ENCODE measurements at regions not wholly inside any gene's neighbourhood (a gene's known extent, or its start where the extent isn't known, plus 50 kb on each side); places are given as distances from the start of the nearest gene placed in this dataset.

DNA sequence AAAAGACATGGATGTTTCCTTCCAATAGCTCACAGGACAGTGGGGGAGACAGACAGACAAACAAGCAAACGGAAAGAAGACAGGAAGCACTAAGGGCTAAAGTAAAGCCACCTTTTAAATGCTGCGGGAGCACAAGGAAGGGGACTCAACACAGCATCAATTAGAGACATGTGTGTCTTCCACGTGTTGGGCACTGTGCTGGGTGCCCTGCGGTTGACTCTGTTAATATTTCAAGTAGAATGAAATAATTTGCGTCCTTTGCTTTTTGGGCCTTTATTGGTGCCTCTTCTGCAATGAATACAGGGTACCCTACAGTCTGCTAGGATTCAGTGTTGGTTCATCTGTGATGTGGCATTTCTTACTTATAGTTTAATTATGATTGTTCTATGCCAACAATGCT is 90.9 kb upstream of the CPM start:
- peaks cover 9% of the 10 kb centered on the region for H3K9me3 ChIP-seq (replicated peaks)
- TF ChIP-seq, protein P1, sequence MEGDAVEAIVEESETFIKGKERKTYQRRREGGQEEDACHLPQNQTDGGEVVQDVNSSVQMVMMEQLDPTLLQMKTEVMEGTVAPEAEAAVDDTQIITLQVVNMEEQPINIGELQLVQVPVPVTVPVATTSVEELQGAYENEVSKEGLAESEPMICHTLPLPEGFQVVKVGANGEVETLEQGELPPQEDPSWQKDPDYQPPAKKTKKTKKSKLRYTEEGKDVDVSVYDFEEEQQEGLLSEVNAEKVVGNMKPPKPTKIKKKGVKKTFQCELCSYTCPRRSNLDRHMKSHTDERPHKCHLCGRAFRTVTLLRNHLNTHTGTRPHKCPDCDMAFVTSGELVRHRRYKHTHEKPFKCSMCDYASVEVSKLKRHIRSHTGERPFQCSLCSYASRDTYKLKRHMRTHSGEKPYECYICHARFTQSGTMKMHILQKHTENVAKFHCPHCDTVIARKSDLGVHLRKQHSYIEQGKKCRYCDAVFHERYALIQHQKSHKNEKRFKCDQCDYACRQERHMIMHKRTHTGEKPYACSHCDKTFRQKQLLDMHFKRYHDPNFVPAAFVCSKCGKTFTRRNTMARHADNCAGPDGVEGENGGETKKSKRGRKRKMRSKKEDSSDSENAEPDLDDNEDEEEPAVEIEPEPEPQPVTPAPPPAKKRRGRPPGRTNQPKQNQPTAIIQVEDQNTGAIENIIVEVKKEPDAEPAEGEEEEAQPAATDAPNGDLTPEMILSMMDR (IDR thresholded peaks at IDR 0.05; ENCODE audit: borderline replicate concordance): no peak
- no peak for DNase-seq
- no peaks in the 10 kb centered on the region for H3K4me1 ChIP-seq
- peaks cover 3% of the 10 kb centered on the region for H3K27me3 ChIP-seq (ENCODE audit: low read depth)
- H3K27ac ChIP-seq (replicated peaks): no peak overlapping the region
- no peak overlapping the region for H3K4me3 ChIP-seq
- no peaks in the 10 kb centered on the region for H3K36me3 ChIP-seq
- intact Hi-C loops (cut with micrococcal nuclease): no loop called here

DNA sequence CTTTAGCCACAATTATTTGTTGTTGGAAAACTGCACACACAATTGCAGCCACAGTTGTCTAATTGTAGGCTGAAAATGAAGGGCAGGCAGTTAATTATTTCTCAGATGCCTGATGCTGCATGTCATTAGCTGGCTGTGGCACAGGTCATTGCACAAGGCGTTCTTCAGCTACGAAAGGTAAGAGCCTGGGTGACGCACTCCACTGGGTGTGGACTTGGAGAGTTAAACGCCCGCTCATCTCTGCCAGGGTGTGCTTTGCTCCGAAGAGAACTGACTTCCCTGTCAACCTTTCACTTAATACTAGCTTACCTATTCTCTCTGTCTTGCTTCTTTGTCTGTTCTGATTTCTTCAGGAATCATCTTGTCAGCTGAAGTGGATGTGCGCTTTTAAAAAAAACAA is 91.4 kb upstream of the CPM start:
- Histone ChIP-seq H3K27me3 (ENCODE audit: low read depth) (peaks cover 3% of the 10 kb centered on the region), H3K4me3 (no peak overlapping the region), H3K9me3 (replicated peaks) (peaks cover 9% of the 10 kb centered on the region), H3K27ac (replicated peaks) (no peak overlapping the region), H3K36me3 (no peaks in the 10 kb centered on the region), H3K4me1 (no peaks in the 10 kb centered on the region)
- intact Hi-C loops (cut with micrococcal nuclease): no loop called here
- TF ChIP-seq, protein P1 (IDR thresholded peaks at IDR 0.05; ENCODE audit: borderline replicate concordance): no peak
- no peak for DNase-seq

DNA sequence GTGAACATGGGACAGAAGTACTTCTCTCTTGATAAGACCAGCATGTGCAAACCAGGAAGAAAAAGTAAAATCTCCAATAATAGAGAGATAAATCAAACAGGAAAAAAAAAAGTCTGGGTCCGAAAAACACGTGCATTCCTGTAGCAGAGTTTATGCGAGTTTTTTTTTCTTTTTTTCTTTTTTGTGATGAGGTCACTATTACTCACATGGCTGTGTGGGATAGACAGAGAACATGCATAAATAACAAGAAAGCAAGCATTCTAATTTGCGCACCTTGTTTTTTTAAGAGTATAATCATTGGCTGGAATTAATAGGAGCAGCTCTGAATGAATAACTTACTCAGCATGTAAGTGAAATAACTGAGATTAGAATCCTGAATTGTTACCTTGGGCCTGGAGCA is 91.9 kb upstream of the CPM start:
- H3K27me3 ChIP-seq (ENCODE audit: low read depth): peaks cover 3% of the 10 kb centered on the region
- no peaks in the 10 kb centered on the region for H3K36me3 ChIP-seq
- intact Hi-C loops (cut with micrococcal nuclease): no loop called here
- H3K9me3 ChIP-seq (replicated peaks): peaks cover 7% of the 10 kb centered on the region
- H3K4me1 ChIP-seq: no peaks in the 10 kb centered on the region
- no peak for DNase-seq
- TF ChIP-seq, protein P1 (IDR thresholded peaks at IDR 0.05; ENCODE audit: borderline replicate concordance): no peak
- no peak overlapping the region for H3K27ac ChIP-seq (replicated peaks)
- no peak overlapping the region for H3K4me3 ChIP-seq

DNA sequence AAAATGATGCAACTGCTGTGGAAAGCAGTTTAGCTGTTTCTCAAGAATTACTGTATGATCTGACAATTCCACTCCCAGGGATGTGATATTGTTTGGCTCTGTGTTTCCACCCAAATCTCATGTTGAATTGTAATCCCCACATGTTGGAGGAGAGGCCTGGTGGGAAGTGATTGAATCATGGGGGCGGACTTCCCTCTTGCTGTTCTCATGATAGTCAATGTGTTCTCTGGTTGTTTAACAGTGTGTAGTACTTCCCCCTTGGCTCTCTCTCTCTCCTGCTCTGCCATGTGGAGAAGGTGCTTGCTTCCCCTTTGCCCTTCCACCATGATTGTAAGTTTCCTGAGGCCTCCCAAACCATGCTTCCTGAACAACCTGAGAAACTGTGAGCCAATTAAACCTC is 93.4 kb upstream of the CPM start:
- H3K27ac ChIP-seq (replicated peaks): no peak overlapping the region
- no peak for DNase-seq
- no peak overlapping the region for H3K4me3 ChIP-seq

DNA sequence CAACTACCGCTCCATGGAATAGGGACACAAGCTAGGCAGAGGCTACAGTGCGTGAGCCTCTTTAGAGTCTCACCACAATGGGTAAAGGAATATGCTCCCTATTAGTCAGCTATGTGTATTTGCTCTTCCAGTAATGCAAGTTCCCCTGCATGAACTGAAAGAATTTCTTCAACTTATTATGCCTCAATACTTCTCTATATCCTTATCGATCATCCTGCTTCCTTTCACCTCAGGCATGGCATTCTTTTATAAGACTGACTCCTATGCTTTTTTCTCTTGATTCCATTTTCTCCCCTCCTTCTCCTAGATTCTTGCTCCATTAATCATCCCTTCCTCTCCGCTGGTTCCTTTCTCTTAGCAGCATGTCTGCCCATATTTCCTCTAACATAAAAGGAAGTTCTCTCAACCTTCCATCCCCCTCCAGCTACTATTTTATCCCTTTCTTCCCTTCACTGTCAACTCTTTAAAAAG is 94.5 kb upstream of the CPM start:
- Histone ChIP-seq H3K36me3 (no peaks in the 10 kb centered on the region), H3K9me3 (replicated peaks) (no peaks in the 10 kb centered on the region), H3K4me3 (no peak overlapping the region), H3K27ac (replicated peaks) (no peak overlapping the region), H3K4me1 (no peaks in the 10 kb centered on the region), H3K27me3 (ENCODE audit: low read depth) (peaks cover 3% of the 10 kb centered on the region)
- TF ChIP-seq, protein P1 (IDR thresholded peaks at IDR 0.05; ENCODE audit: borderline replicate concordance): no peak
- intact Hi-C loops (cut with micrococcal nuclease): no loop called here
- DNase-seq: no peak

More for the DNA sequence above, 93.4 kb upstream of the CPM start:
- H3K36me3 ChIP-seq: no peaks in the 10 kb centered on the region
- intact Hi-C loops (cut with micrococcal nuclease): no loop called here
- H3K4me1 ChIP-seq: no peaks in the 10 kb centered on the region
- H3K27me3 ChIP-seq (ENCODE audit: low read depth): peaks cover 3% of the 10 kb centered on the region
- TF ChIP-seq, protein P1 (IDR thresholded peaks at IDR 0.05; ENCODE audit: borderline replicate concordance): no peak
- no peaks in the 10 kb centered on the region for H3K9me3 ChIP-seq (replicated peaks)
